OCI-LY7 (cell line): ENCODE measurements at regions not wholly inside any gene's neighbourhood (a gene's known extent, or its start where the extent isn't known, plus 50 kb on each side); places are given as distances from the start of the nearest gene placed in this dataset.

Experiments
- BruUV-seq: library from RNA; stranded (reverse); fragments of 400-500 nt; replicated peaks from 2 replicates; lab custom pipeline; 2021; lab: Mats Ljungman, UMichigan
- CTCF ChIA-PET: fragments of 300-600 bp; sonication (Branson Sonifier 250); formaldehyde crosslinking; loops from one replicate; lab custom pipeline; 2022; ENCODE audit warnings: antibody characterized with exemption; ENCODE audit not compliant: unreplicated experiment; lab: Charles Lee
- POLR2A ChIA-PET: fragments of 300-600 bp; sonication (Branson Sonifier 250); formaldehyde crosslinking; loops from one replicate; lab custom pipeline; 2022; ENCODE audit warnings: antibody characterized with exemption; lab: Charles Lee
- DNase-seq: peaks from one replicate; pipeline ENCODE4 v3.0.0-alpha.2; 2015; ENCODE audit warnings: low spot score
- H2AFZ ChIP-seq: fragments of 200-600 bp; sonication (generic), shearing (Covaris generic); 2 replicates; pipeline ENCODE4 v1.6.1; 2014; ENCODE audit warnings: mild to moderate bottlenecking, antibody characterized with exemption, low read length, moderate library complexity
- H3K27ac ChIP-seq: fragments of 200-600 bp; sonication (generic); 2 replicates; pipeline ENCODE4 v1.5.1; 2014; ENCODE audit warnings: mixed run types, low read depth, mild to moderate bottlenecking, moderate library complexity, low read length, inconsistent platforms; ENCODE audit not compliant: poor library complexity, severe bottlenecking
- H3K36me3 ChIP-seq: fragments of 200-600 bp; sonication (generic); 2 replicates; pipeline ENCODE4 v1.6.1; 2014; ENCODE audit warnings: mild to moderate bottlenecking, antibody characterized with exemption, low read length, moderate library complexity, mixed read lengths; ENCODE audit not compliant: insufficient read depth
- H3K4me1 ChIP-seq: fragments of 200-600 bp; sonication (generic); 2 replicates; pipeline ENCODE4 v1.5.1; 2014; ENCODE audit warnings: mild to moderate bottlenecking, low read length; ENCODE audit not compliant: insufficient read depth, poor library complexity, severe bottlenecking
- H3K4me2 ChIP-seq: fragments of 200-600 bp; sonication (generic); 2 replicates; pipeline ENCODE4 v1.6.1; 2014; ENCODE audit warnings: mild to moderate bottlenecking, low read length
- H3K4me3 ChIP-seq: fragments of 200-600 bp; sonication (generic); 2 replicates; pipeline ENCODE4 v1.5.1; 2014; ENCODE audit warnings: mild to moderate bottlenecking, low read depth, low read length; ENCODE audit not compliant: poor library complexity, severe bottlenecking
- H3K79me2 ChIP-seq: fragments of 200-600 bp; sonication (generic); 2 replicates; pipeline ENCODE4 v1.6.1; 2016; ENCODE audit warnings: low read depth, mild to moderate bottlenecking, low read length, moderate library complexity, mixed read lengths; ENCODE audit not compliant: insufficient read depth
- H3K9me2 ChIP-seq: fragments of 200-600 bp; sonication (generic); 2 replicates; pipeline ENCODE4 v1.6.1; 2016; ENCODE audit warnings: mild to moderate bottlenecking, low read length, mixed read lengths; ENCODE audit not compliant: insufficient read depth
- H3K9me3 ChIP-seq: fragments of 200-600 bp; sonication (generic); 2 replicates; pipeline ENCODE4 v1.6.1; 2014; ENCODE audit warnings: mild to moderate bottlenecking, mixed run types, low read length, mixed read lengths
- H4K20me1 ChIP-seq: fragments of 200-600 bp; sonication (generic); 2 replicates; pipeline ENCODE4 v1.6.1; 2014; ENCODE audit warnings: mild to moderate bottlenecking, antibody characterized with exemption, low read length, moderate library complexity, mixed read lengths; ENCODE audit not compliant: insufficient read depth
- EZH2phosphoT487 ChIP-seq: fragments of 200-600 bp; sonication (generic); IDR thresholded peaks from 2 replicates; pipeline ENCODE4 v1.6.1; 2018; ENCODE audit warnings: low read depth, borderline replicate concordance, mild to moderate bottlenecking, mixed run types, antibody characterized with exemption, low read length, moderate library complexity, mixed read lengths
- intact Hi-C: fragments of 100-400 bp; cut with micrococcal nuclease; formaldehyde crosslinking; loops from one replicate; pipeline ENCODE4 v1.10.0; 2022; ENCODE audit not compliant: unreplicated experiment
- TF ChIP-seq, protein P1 (sequence below): fragments of 200-600 bp; sonication (generic); conservative IDR thresholded peaks from 2 replicates; pipeline ENCODE4 v1.5.1; 2014; ENCODE audit warnings: mild to moderate bottlenecking, antibody characterized with exemption, low read length, moderate library complexity, mixed read lengths

DNA sequence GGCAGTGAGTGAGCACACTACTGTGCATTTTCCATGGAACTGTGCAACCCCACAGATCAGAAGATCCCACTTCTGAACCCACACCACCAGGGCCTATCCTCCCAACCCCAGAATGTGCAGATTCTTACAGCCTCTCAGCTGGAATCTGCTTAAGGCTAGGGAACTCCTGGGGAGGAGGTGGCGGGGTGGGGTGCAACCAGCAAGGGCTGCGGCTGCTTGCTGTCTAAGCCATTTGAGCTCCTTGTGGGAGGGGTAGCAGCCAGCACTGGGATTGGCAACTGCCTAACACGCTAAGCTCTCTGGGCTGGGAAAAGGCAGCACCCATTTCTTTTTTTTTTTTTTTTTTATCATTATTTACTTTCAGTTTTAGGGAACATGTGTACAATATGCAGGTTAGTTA is 353.3 kb downstream of the RAB28 start:
- no peaks in the 10 kb centered on the region for H3K9me3 ChIP-seq
- no peak overlapping the region for H3K4me2 ChIP-seq
- H3K27ac ChIP-seq, result no peak overlapping the region
- intact Hi-C loops, result no loop called here
- DNase-seq, result no peak
- H4K20me1 ChIP-seq, result no peaks in the 10 kb centered on the region
- no peaks in the 10 kb centered on the region for H3K4me1 ChIP-seq
- no TSS peak for BruUV-seq
- H3K36me3 ChIP-seq, result no peaks in the 10 kb centered on the region
- ChIA-PET CTCF (no interaction called here), POLR2A (interaction anchor here (0.7 kb wide), 2 partner anchors 57 to 1426 kb away, joined by 3 to 4 read pairs; no protein-coding TSS in a partner anchor)
- no peaks in the 10 kb centered on the region for H3K79me2 ChIP-seq
- TF ChIP-seq, protein P1, sequence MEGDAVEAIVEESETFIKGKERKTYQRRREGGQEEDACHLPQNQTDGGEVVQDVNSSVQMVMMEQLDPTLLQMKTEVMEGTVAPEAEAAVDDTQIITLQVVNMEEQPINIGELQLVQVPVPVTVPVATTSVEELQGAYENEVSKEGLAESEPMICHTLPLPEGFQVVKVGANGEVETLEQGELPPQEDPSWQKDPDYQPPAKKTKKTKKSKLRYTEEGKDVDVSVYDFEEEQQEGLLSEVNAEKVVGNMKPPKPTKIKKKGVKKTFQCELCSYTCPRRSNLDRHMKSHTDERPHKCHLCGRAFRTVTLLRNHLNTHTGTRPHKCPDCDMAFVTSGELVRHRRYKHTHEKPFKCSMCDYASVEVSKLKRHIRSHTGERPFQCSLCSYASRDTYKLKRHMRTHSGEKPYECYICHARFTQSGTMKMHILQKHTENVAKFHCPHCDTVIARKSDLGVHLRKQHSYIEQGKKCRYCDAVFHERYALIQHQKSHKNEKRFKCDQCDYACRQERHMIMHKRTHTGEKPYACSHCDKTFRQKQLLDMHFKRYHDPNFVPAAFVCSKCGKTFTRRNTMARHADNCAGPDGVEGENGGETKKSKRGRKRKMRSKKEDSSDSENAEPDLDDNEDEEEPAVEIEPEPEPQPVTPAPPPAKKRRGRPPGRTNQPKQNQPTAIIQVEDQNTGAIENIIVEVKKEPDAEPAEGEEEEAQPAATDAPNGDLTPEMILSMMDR, result no peak
- TF ChIP-seq EZH2phosphoT487, result no peak
- no peak overlapping the region for H3K4me3 ChIP-seq
- H3K9me2 ChIP-seq, result no peaks in the 10 kb centered on the region
- H2AFZ ChIP-seq, result no peak overlapping the region

DNA sequence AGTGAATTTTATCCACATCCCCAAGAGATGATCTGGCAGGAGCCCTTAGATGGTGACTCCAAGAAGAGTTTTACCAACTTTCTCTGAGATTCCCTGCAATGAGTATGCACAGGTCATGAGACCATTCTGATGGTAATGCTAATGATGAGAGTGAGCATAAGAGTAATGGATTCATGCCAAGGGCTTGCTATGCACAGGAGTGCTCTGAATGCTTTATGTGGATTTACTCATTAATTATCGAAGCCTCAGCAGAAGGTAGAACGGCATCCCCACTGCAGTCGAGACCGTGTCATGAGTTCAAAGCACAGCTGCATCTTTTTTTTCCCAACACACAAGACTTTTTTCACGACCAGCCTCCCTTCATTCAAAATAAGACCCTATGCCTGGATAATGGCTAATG is 355.0 kb downstream of the RAB28 start:
- H3K36me3 ChIP-seq, result no peaks in the 10 kb centered on the region
- POLR2A ChIA-PET, result interaction anchor here (0.6 kb wide), 1 partner anchor 47 kb away, joined by 3 read pairs; no protein-coding TSS in a partner anchor
- no peak overlapping the region for H3K27ac ChIP-seq
- H3K4me1 ChIP-seq, result no peaks in the 10 kb centered on the region
- H3K4me2 ChIP-seq, result no peak overlapping the region
- no peak for DNase-seq
- no peak for TF ChIP-seq EZH2phosphoT487
- TF ChIP-seq, protein P1, result no peak
- no peaks in the 10 kb centered on the region for H3K9me2 ChIP-seq
- no TSS peak for BruUV-seq
- CTCF ChIA-PET, result no interaction called here
- no peak overlapping the region for H2AFZ ChIP-seq
- intact Hi-C loops, result no loop called here
- no peaks in the 10 kb centered on the region for H3K79me2 ChIP-seq
- H3K4me3 ChIP-seq, result no peak overlapping the region
- H4K20me1 ChIP-seq, result no peaks in the 10 kb centered on the region
- H3K9me3 ChIP-seq, result no peaks in the 10 kb centered on the region

DNA sequence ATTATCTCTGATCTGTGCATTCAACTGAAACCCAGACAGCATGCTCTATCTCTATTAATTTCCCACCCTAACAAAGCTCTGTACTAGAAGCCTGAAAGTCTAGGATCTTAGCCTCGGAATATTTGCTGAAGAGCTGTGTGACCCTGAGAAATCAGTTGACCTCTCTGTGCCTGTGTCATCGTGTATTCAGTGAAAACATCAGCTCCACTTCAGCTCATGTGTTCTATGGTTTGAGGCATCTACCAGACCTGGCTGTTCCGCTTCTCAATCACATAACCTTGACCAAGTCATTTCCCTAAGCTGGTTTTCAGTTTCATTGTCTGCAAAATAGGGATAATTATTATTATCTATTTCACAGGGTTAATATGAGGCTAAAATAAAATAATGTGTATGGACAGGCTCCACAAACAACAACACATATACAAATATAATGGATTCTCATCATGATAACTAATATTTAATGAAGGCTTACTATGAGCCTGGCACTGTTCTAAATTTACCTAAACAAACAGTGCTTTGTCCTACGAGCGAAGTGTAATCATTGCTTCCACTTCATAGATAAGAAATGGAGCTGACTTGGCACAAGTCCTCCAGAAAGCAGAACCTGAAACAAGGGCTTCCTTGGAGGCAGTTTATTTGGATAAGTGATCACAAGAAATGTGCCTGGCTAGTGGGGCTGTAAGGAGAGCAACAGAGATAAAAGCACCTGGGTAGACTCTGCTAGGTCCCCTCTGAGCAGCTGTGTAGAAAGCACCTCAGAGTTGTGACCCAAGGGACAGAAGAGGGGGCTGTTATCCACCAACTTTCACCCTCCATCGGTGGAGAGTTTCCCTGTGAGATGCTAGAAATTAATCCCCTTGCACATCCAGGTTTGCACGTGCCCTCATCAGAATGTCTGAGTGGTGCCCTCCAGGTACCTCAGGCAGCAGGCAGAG is 356.9 kb downstream of the RAB28 start:
- Histone ChIP-seq H3K79me2 (no peaks in the 10 kb centered on the region), H3K9me3 (no peaks in the 10 kb centered on the region), H4K20me1 (no peaks in the 10 kb centered on the region), H3K4me1 (no peaks in the 10 kb centered on the region), H3K9me2 (no peaks in the 10 kb centered on the region), H3K27ac (no peak overlapping the region), H3K36me3 (no peaks in the 10 kb centered on the region), H3K4me2 (no peak overlapping the region), H2AFZ (no peak overlapping the region), H3K4me3 (no peak overlapping the region)
- no peak for DNase-seq
- no TSS peak for BruUV-seq
- ChIA-PET CTCF (no interaction called here), POLR2A (interaction anchor here (0.6 kb wide), 1 partner anchor 73 kb away, joined by 6 read pairs; no protein-coding TSS in a partner anchor)
- TF ChIP-seq EZH2phosphoT487, result no peak
- TF ChIP-seq, protein P1, result no peak
- intact Hi-C loops, result no loop called here
